AG04450 (cell line): ENCODE measurements at regions not wholly inside any gene's neighbourhood (a gene's known extent, or its start where the extent isn't known, plus 50 kb on each side); places are given as distances from the start of the nearest gene placed in this dataset.

Experiments
- CTCF ChIA-PET: fragments of 300-600, 350-600 bp; formaldehyde crosslinking; extraction: SDS; loops from one replicate; lab custom pipeline; 2022; ENCODE audit warnings: antibody characterized with exemption, inconsistent platforms; lab: Charles Lee
- POLR2A ChIA-PET: fragments of 350-600 bp; formaldehyde crosslinking; extraction: SDS; loops from one replicate; lab custom pipeline; 2021; ENCODE audit warnings: antibody characterized with exemption, inconsistent platforms; lab: Yijun Ruan, JAX
- DNase-seq: peaks from one replicate; pipeline ENCODE4 v3.0.0-alpha.2; 2011; ENCODE audit warnings: low read depth, low spot score
- H3K27ac ChIP-seq: one replicate; pipeline ENCODE4 v1.5.1; 2012; ENCODE audit warnings: low read depth, low read length, control low read depth
- H3K27me3 ChIP-seq: one replicate; pipeline ENCODE4 v1.6.0; 2012; ENCODE audit warnings: low read length; ENCODE audit not compliant: control insufficient read depth, insufficient read depth
- H3K4me3 ChIP-seq: 2 replicates; pipeline ENCODE4 v1.5.1; 2011; ENCODE audit warnings: mild to moderate bottlenecking, low read depth, low read length, control low read depth
- H3K9me3 ChIP-seq: 2 replicates; pipeline ENCODE4 v1.5.1; 2012; ENCODE audit warnings: low read length; ENCODE audit not compliant: control insufficient read depth, insufficient read depth
- CTCF ChIP-seq: IDR thresholded peaks from 2 replicates; pipeline ENCODE4 v1.5.1; 2011; ENCODE audit warnings: low read depth, low read length, control low read depth, inconsistent platforms

GRCh38 chr1:214939180-214939579 lies 143.4 kb upstream of the KCNK2 start:
- H3K9me3 ChIP-seq, result no peaks in the 10 kb centered on the region
- no peak for DNase-seq
- H3K27ac ChIP-seq, result no peak overlapping the region
- no peak for TF ChIP-seq CTCF
- H3K4me3 ChIP-seq, result no peak overlapping the region
- POLR2A ChIA-PET, result no interaction called here
- no peaks in the 10 kb centered on the region for H3K27me3 ChIP-seq
- CTCF ChIA-PET, result no interaction called here

- POLR2A ChIA-PET, result no interaction called here
- CTCF ChIA-PET, result no interaction called here
Observed at GRCh38 chr1:214941061-214941460, 141.5 kb upstream of the KCNK2 start.

GRCh38 chr1:214943054-214943453 lies 139.5 kb upstream of the KCNK2 start:
- TF ChIP-seq CTCF, result no peak
- H3K27me3 ChIP-seq, result no peaks in the 10 kb centered on the region
- no peak overlapping the region for H3K27ac ChIP-seq
- ChIA-PET POLR2A (no interaction called here), CTCF (no interaction called here)
- no peaks in the 10 kb centered on the region for H3K9me3 ChIP-seq
- no peak overlapping the region for H3K4me3 ChIP-seq
- no peak for DNase-seq

More at GRCh38 chr1:214941061-214941460, 141.5 kb upstream of the KCNK2 start:
- Histone ChIP-seq H3K27me3 (no peaks in the 10 kb centered on the region), H3K4me3 (no peak overlapping the region), H3K27ac (no peak overlapping the region), H3K9me3 (no peaks in the 10 kb centered on the region)
- no peak for TF ChIP-seq CTCF
- DNase-seq, result no peak

- Histone ChIP-seq H3K4me3 (no peak overlapping the region), H3K9me3 (no peaks in the 10 kb centered on the region), H3K27ac (no peak overlapping the region), H3K27me3 (no peaks in the 10 kb centered on the region)
- POLR2A ChIA-PET, result no interaction called here
- CTCF ChIA-PET, result no interaction called here
- TF ChIP-seq CTCF, result no peak
- DNase-seq, result no peak
Observed at GRCh38 chr1:214946615-214947014, 135.9 kb upstream of the KCNK2 start.

- no peak overlapping the region for H3K4me3 ChIP-seq
- no peak overlapping the region for H3K27ac ChIP-seq
- no peaks in the 10 kb centered on the region; the same call in 1 of the 2 replicates for H3K9me3 ChIP-seq
- ChIA-PET CTCF (no interaction called here), POLR2A (no interaction called here)
- TF ChIP-seq CTCF, result no peak
- H3K27me3 ChIP-seq, result no peaks in the 10 kb centered on the region
- DNase-seq, result no peak
Observed at GRCh38 chr1:214952648-214953047, 129.9 kb upstream of the KCNK2 start.
